Endothelial cell of umbilical vein (primary cell): ENCODE measurements at regions not wholly inside any gene's neighbourhood (a gene's known extent, or its start where the extent isn't known, plus 50 kb on each side); places are given as distances from the start of the nearest gene placed in this dataset.

Experiments
- BruUV-seq: library from RNA; stranded (reverse); fragments of 400-500 nt; replicated peaks from 2 replicates; lab custom pipeline; 2021; lab: Mats Ljungman, UMichigan
- CTCF ChIA-PET: fragments of 300-600, 350-600 bp; sonication (Branson Sonifier 250); formaldehyde crosslinking; loops from one replicate; lab custom pipeline; 2021; ENCODE audit warnings: antibody characterized with exemption, inconsistent platforms; lab: Charles Lee
- POLR2A ChIA-PET: fragments of 300-600, 350-600 bp; sonication (Branson Sonifier 250); formaldehyde crosslinking; loops from one replicate; lab custom pipeline; 2021; ENCODE audit warnings: antibody characterized with exemption, inconsistent platforms; lab: Charles Lee
- DNase-seq: peaks from one replicate; pipeline ENCODE4 v3.0.0-alpha.2; 2011; ENCODE audit warnings: low read depth, low spot score
- FAIRE-seq: peaks from 2 replicates; lab custom pipeline; 2011; peaks lifted over from hg19 to GRCh38; lab: Jason Lieb, UNC
- H2AFZ ChIP-seq: 2 replicates; pipeline ENCODE4 v1.6.0; 2012; ENCODE audit warnings: low read depth, low read length, control low read depth, inconsistent platforms
- H3K27ac ChIP-seq: 2 replicates; pipeline ENCODE4 v1.5.1; 2011; ENCODE audit warnings: low read depth, mild to moderate bottlenecking, control low read depth, low read length, moderate library complexity; ENCODE audit not compliant: insufficient read depth
- H3K27me3 ChIP-seq, 2 experiments: 2 replicates each; pipeline versions ENCODE4 v1.6.0 to v1.6.1; 2011; ENCODE audit warnings: low read length in 2 of 2, mixed read lengths in 1 of 2; ENCODE audit not compliant: control insufficient read depth in 2 of 2, insufficient read depth in 2 of 2
- H3K36me3 ChIP-seq, 2 experiments: 2 replicates in 1 of 2; 3 replicates in 1 of 2; pipeline ENCODE4 v1.5.1; 2011; ENCODE audit warnings: low read length in 2 of 2, mild to moderate bottlenecking in 1 of 2, moderate library complexity in 1 of 2; ENCODE audit not compliant: control insufficient read depth in 2 of 2, insufficient read depth in 2 of 2; ENCODE audit errors: extremely low read depth in 1 of 2
- H3K4me1 ChIP-seq: 3 replicates; pipeline ENCODE4 v1.5.1; 2011; ENCODE audit warnings: mild to moderate bottlenecking, low read length; ENCODE audit not compliant: control insufficient read depth, insufficient read depth; ENCODE audit errors: extremely low read depth
- H3K4me2 ChIP-seq: 2 replicates; pipeline ENCODE4 v1.6.1; 2011; ENCODE audit warnings: low read length, control low read depth, mixed read lengths; ENCODE audit not compliant: insufficient read depth
- H3K4me3 ChIP-seq, 3 experiments: fragments of 200-600 bp in 1 of 3; sonication (generic), shearing (Covaris generic) in 1 of 3; replicated peaks in 1 of 3; 2 replicates each; pipeline ENCODE4 v1.5.1; 2011 to 2016; ENCODE audit warnings: control low read depth in 3 of 3, low read length in 3 of 3, mild to moderate bottlenecking in 2 of 3, inconsistent platforms in 1 of 3, low read depth in 1 of 3, moderate library complexity in 1 of 3; ENCODE audit not compliant: insufficient read depth in 1 of 3
- H3K79me2 ChIP-seq: 2 replicates; pipeline ENCODE4 v1.6.0; 2012; ENCODE audit warnings: low read length, inconsistent platforms; ENCODE audit not compliant: control insufficient read depth, insufficient read depth
- H3K9ac ChIP-seq: replicated peaks from 2 replicates; pipeline ENCODE3; 2011; ENCODE audit warnings: low read length, control low read depth; ENCODE audit not compliant: insufficient read depth; ENCODE audit errors: extremely low read depth
- H3K9me1 ChIP-seq: replicated peaks from 3 replicates; pipeline ENCODE4 v1.6.0; 2011; ENCODE audit warnings: mild to moderate bottlenecking, low read length; ENCODE audit not compliant: control insufficient read depth, insufficient read depth; ENCODE audit errors: extremely low read depth
- H3K9me3 ChIP-seq: replicated peaks from 2 replicates; pipeline ENCODE4 v1.5.1; 2012; ENCODE audit warnings: low read length, inconsistent platforms; ENCODE audit not compliant: control insufficient read depth, insufficient read depth
- H4K20me1 ChIP-seq: replicated peaks from 2 replicates; pipeline ENCODE3; 2011; ENCODE audit warnings: mild to moderate bottlenecking, low read length; ENCODE audit not compliant: control insufficient read depth, insufficient read depth; ENCODE audit errors: extremely low read depth
- EZH2 ChIP-seq: IDR thresholded peaks from 2 replicates; pipeline ENCODE4 v1.6.1; 2012; ENCODE audit warnings: borderline replicate concordance, low read depth, mild to moderate bottlenecking, moderate library complexity, low read length, inconsistent platforms; ENCODE audit not compliant: severe bottlenecking
- FOS ChIP-seq: IDR thresholded peaks from 2 replicates; pipeline ENCODE4 v1.6.1; 2011; ENCODE audit warnings: mild to moderate bottlenecking, low read length, moderate library complexity, borderline replicate concordance; ENCODE audit not compliant: insufficient read depth
- GATA2 ChIP-seq: IDR thresholded peaks from 2 replicates; pipeline ENCODE4 v1.7.0; 2011; ENCODE audit warnings: low read depth, mild to moderate bottlenecking, moderate library complexity, mixed read lengths, low read length; ENCODE audit not compliant: insufficient read length, insufficient read depth
- POLR2A ChIP-seq: IDR thresholded peaks from 2 replicates; pipeline ENCODE4 v1.6.1; 2012; ENCODE audit warnings: low read depth, mild to moderate bottlenecking, control low read depth, low read length
- POLR2AphosphoS5 ChIP-seq: IDR thresholded peaks from 2 replicates; pipeline ENCODE4 v1.6.1; 2012; ENCODE audit warnings: low read depth, mild to moderate bottlenecking, control low read depth, low read length, moderate library complexity; ENCODE audit not compliant: insufficient read depth
- dilution Hi-C: fragments of 300-500 bp; cut with MboI; formaldehyde crosslinking; loops from one replicate; pipeline ENCODE4 v1.15.0; 2019; ENCODE audit warnings: low sequenced_read_pairs; ENCODE audit not compliant: extremely low pct_ligation_motif_present
- intact Hi-C: fragments of 100-400 bp; cut with micrococcal nuclease; formaldehyde crosslinking; loops from one replicate; pipeline ENCODE4 v1.10.0; 2022
- TF ChIP-seq, protein P1 (sequence below), 2 donors: IDR thresholded peaks; 1 replicate in 1 of 2; 2 replicates in 1 of 2; pipeline ENCODE4 v1.5.1; 2011; ENCODE audit warnings: low read length in 2 of 2, mild to moderate bottlenecking in 2 of 2, moderate library complexity in 2 of 2, control low read depth in 1 of 2, inconsistent platforms in 1 of 2, low read depth in 1 of 2; ENCODE audit not compliant: insufficient read depth in 1 of 2; ENCODE audit errors: extremely low read depth in 1 of 2
- TF ChIP-seq, protein P2 (sequence below): IDR thresholded peaks from 2 replicates; pipeline ENCODE4 v1.6.1; 2011; ENCODE audit not compliant: insufficient read depth, insufficient read length

DNA sequence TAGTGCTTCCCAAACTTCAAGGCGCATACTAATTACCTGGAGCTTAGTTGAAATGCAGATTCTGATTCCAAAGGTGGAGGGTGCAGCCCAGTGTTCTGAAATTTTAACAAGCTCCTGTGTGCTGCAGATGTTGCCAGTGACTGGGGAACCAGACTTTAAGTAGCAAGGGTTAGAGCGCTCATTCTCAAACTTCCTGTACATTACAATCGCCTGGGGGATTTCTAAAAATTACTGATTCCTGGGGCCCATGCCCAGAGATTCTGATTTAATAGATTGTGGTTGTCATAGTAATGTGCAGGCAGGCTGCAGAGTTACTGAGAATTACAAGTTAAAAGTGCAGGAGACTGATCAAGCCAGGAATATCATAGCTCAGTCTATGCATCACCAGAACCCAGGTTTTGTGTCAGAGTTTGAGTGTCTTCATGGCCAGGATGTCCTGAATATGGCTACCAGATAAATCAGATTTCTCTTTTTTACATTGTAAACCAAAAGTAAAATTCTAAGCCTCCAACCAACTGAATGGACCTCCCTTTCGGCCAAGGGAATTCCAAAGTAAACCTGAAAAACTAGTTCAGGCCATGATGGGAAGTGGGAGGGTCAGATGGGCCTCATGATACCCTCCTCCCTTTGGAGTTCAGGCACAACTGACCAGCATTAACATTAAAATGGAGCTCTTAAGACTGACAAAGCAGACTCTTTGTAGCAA lies 121.6 kb downstream of the ATXN3L start:
- Histone ChIP-seq H3K36me3 (no peaks in the 10 kb centered on the region), H3K4me2 (no peak overlapping the region), H3K9ac (no peak overlapping the region), H3K9me1 (no peaks in the 10 kb centered on the region), H3K27ac (no peak overlapping the region), H3K4me3 (no peak overlapping the region), H3K79me2 (no peaks in the 10 kb centered on the region), H3K27me3 (no peaks in the 10 kb centered on the region), H2AFZ (no peak overlapping the region), H4K20me1 (no peaks in the 10 kb centered on the region), H3K9me3 (no peaks in the 10 kb centered on the region), H3K4me1 (peaks cover 3% of the 10 kb centered on the region)
- CTCF ChIA-PET: interaction anchor here (0.6 kb wide), 1 partner anchor 524 kb away, joined by 3 read pairs; no protein-coding TSS in a partner anchor
- dilution Hi-C loops: no loop called here
- no TSS peak for BruUV-seq
- intact Hi-C loops: no loop called here
- no peak for DNase-seq
- TF ChIP-seq EZH2 (no peak), GATA2 (no peak), FOS (no peak), POLR2A (no peak), POLR2AphosphoS5 (no peak)
- TF ChIP-seq, protein P1, sequence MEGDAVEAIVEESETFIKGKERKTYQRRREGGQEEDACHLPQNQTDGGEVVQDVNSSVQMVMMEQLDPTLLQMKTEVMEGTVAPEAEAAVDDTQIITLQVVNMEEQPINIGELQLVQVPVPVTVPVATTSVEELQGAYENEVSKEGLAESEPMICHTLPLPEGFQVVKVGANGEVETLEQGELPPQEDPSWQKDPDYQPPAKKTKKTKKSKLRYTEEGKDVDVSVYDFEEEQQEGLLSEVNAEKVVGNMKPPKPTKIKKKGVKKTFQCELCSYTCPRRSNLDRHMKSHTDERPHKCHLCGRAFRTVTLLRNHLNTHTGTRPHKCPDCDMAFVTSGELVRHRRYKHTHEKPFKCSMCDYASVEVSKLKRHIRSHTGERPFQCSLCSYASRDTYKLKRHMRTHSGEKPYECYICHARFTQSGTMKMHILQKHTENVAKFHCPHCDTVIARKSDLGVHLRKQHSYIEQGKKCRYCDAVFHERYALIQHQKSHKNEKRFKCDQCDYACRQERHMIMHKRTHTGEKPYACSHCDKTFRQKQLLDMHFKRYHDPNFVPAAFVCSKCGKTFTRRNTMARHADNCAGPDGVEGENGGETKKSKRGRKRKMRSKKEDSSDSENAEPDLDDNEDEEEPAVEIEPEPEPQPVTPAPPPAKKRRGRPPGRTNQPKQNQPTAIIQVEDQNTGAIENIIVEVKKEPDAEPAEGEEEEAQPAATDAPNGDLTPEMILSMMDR (IDR thresholded peaks at IDR 0.05; ENCODE audit: extremely low read depth in 1 of 2, insufficient read depth in 1 of 2, low read depth in 1 of 2, low read length in 2 of 2): no peak
- TF ChIP-seq, protein P2, sequence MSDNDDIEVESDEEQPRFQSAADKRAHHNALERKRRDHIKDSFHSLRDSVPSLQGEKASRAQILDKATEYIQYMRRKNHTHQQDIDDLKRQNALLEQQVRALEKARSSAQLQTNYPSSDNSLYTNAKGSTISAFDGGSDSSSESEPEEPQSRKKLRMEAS: no peak
- no peak for FAIRE-seq
- POLR2A ChIA-PET: no interaction called here
